H1 (cell line): ENCODE measurements at regions not wholly inside any gene's neighbourhood (a gene's known extent, or its start where the extent isn't known, plus 50 kb on each side); places are given as distances from the start of the nearest gene placed in this dataset.

Experiments
- CTCF ChIA-PET: fragments of 300-600 bp; sonication (Branson Sonifier 250); formaldehyde crosslinking; loops from one replicate; lab custom pipeline; 2021; ENCODE audit not compliant: partially characterized antibody; lab: Charles Lee
- POLR2A ChIA-PET: fragments of 300-600 bp; sonication (Branson Sonifier 250); formaldehyde crosslinking; loops from one replicate; lab custom pipeline; 2021; ENCODE audit warnings: inconsistent platforms; ENCODE audit not compliant: partially characterized antibody; lab: Charles Lee
- DNase-seq, 2 experiments: peaks; one replicate each; pipeline versions ENCODE4 v3.0.0 to v3.0.0-alpha.2; 2010 to 2022; ENCODE audit warnings: low spot score in 2 of 2, low read depth in 1 of 2, mixed read lengths in 1 of 2
- FAIRE-seq: peaks from 2 replicates; lab custom pipeline; 2011; peaks lifted over from hg19 to GRCh38; lab: Jason Lieb, UNC
- H2AFZ ChIP-seq: 2 replicates; pipeline ENCODE4 v1.8.1; 2012; ENCODE audit warnings: low read length, inconsistent platforms
- H2AK5ac ChIP-seq: 2 replicates; pipeline ENCODE4 v1.6.1; 2013; ENCODE audit warnings: low read depth, low read length
- H2BK120ac ChIP-seq: replicated peaks from 2 replicates; pipeline ENCODE3; 2013; ENCODE audit warnings: low read depth, low read length, inconsistent platforms
- H2BK12ac ChIP-seq: 2 replicates; pipeline ENCODE4 v1.6.1; 2013; ENCODE audit warnings: low read depth, low read length
- H2BK15ac ChIP-seq: 2 replicates; pipeline ENCODE4 v1.6.1; 2013; ENCODE audit warnings: low read length
- H2BK20ac ChIP-seq: 2 replicates; pipeline ENCODE4 v1.6.1; 2013; ENCODE audit warnings: low read length
- H2BK5ac ChIP-seq: 2 replicates; pipeline ENCODE4 v1.6.1; 2013; ENCODE audit warnings: low read depth, low read length
- H3K14ac ChIP-seq: 2 replicates; pipeline ENCODE4 v1.6.1; 2013; ENCODE audit warnings: inconsistent platforms; ENCODE audit not compliant: insufficient read length
- H3K18ac ChIP-seq: 2 replicates; pipeline ENCODE4 v1.6.1; 2013; ENCODE audit warnings: low read length; ENCODE audit errors: extremely low read depth
- H3K23ac ChIP-seq: 2 replicates; pipeline ENCODE4 v1.6.1; 2013; ENCODE audit warnings: inconsistent platforms; ENCODE audit not compliant: insufficient read length
- H3K23me2 ChIP-seq: 2 replicates; pipeline ENCODE4 v1.6.1; 2013; ENCODE audit warnings: low read depth, low read length
- H3K27ac ChIP-seq: 2 replicates; pipeline ENCODE4 v1.6.1; 2011; ENCODE audit warnings: low read depth, low read length, inconsistent platforms
- H3K27me3 ChIP-seq, 4 experiments: replicated peaks in 1 of 4; 1 replicate in 1 of 4; 2 replicates in 3 of 4; pipeline versions ENCODE4 v1.6.1 to v1.8.1; 2011 to 2013; ENCODE audit warnings: low read length in 3 of 4, mild to moderate bottlenecking in 3 of 4, inconsistent platforms in 2 of 4, mixed read lengths in 2 of 4, moderate library complexity in 1 of 4; ENCODE audit not compliant: control insufficient read depth in 3 of 4, insufficient read depth in 3 of 4; ENCODE audit errors: extremely low read depth in 1 of 4
- H3K36me3 ChIP-seq, 4 experiments: 2 replicates each; pipeline versions ENCODE4 v1.6.1 to v1.8.1; 2011 to 2013; ENCODE audit warnings: mild to moderate bottlenecking in 4 of 4, low read length in 3 of 4, moderate library complexity in 2 of 4, control low read depth in 1 of 4, inconsistent platforms in 1 of 4; ENCODE audit not compliant: insufficient read depth in 4 of 4, control insufficient read depth in 2 of 4
- H3K4ac ChIP-seq: replicated peaks from 2 replicates; pipeline ENCODE3; 2013; ENCODE audit warnings: low read length, low read depth, mixed read lengths, inconsistent platforms; ENCODE audit not compliant: insufficient read length
- H3K4me1 ChIP-seq, 4 experiments: replicated peaks in 1 of 4; 1 replicate in 1 of 4; 2 replicates in 3 of 4; pipeline versions ENCODE4 v1.6.1 to v1.8.1; 2011 to 2013; ENCODE audit warnings: low read length in 3 of 4, inconsistent platforms in 2 of 4, mixed read lengths in 1 of 4; ENCODE audit not compliant: insufficient read depth in 4 of 4, control insufficient read depth in 3 of 4
- H3K4me2 ChIP-seq, 2 experiments: 2 replicates each; pipeline versions ENCODE4 v1.6.1 to v1.8.1; 2011 to 2013; ENCODE audit warnings: low read depth in 2 of 2, low read length in 2 of 2, control low read depth in 1 of 2, inconsistent platforms in 1 of 2, mild to moderate bottlenecking in 1 of 2; ENCODE audit not compliant: insufficient read depth in 1 of 2
- H3K4me3 ChIP-seq, 4 experiments: fragments of 200-600, 300-600 bp in 1 of 4; sonication (generic), shearing (Covaris generic), sonication (Bioruptor Twin) in 1 of 4; 2 replicates each; pipeline versions ENCODE4 v1.5.1 to v1.8.1; 2011 to 2016; ENCODE audit warnings: low read length in 4 of 4, low read depth in 3 of 4, control low read depth in 2 of 4, inconsistent platforms in 2 of 4, mild to moderate bottlenecking in 2 of 4, mixed read lengths in 1 of 4, moderate library complexity in 1 of 4; ENCODE audit not compliant: insufficient read depth in 2 of 4; ENCODE audit errors: extremely low read depth in 1 of 4
- H3K56ac ChIP-seq: replicated peaks from 2 replicates; pipeline ENCODE3; 2013; ENCODE audit warnings: low read depth, mild to moderate bottlenecking, mixed read lengths, low read length, inconsistent platforms; ENCODE audit not compliant: insufficient read length
- H3K79me1 ChIP-seq: 2 replicates; pipeline ENCODE4 v1.6.1; 2013; ENCODE audit warnings: low read depth, low read length, control low read depth
- H3K79me2 ChIP-seq, 2 experiments: 2 replicates each; pipeline versions ENCODE4 v1.6.1 to v1.8.1; 2012 to 2013; ENCODE audit warnings: low read length in 2 of 2, mild to moderate bottlenecking in 2 of 2, inconsistent platforms in 1 of 2; ENCODE audit not compliant: insufficient read depth in 2 of 2, control insufficient read depth in 1 of 2
- H3K9ac ChIP-seq, 4 experiments: replicated peaks in 1 of 4; 1 replicate in 1 of 4; 2 replicates in 3 of 4; pipeline versions ENCODE4 v1.6.1 to v1.8.1; 2011 to 2013; ENCODE audit warnings: low read depth in 3 of 4, low read length in 3 of 4, control low read depth in 2 of 4, mild to moderate bottlenecking in 2 of 4, moderate library complexity in 2 of 4, inconsistent platforms in 1 of 4; ENCODE audit errors: extremely low read depth in 1 of 4
- H3K9me3 ChIP-seq, 2 experiments: 2 replicates each; pipeline versions ENCODE4 v1.6.1 to v1.8.1; 2012 to 2013; ENCODE audit warnings: mild to moderate bottlenecking in 2 of 2, moderate library complexity in 2 of 2, control low read depth in 1 of 2, inconsistent platforms in 1 of 2, low read depth in 1 of 2, low read length in 1 of 2, mixed read lengths in 1 of 2; ENCODE audit not compliant: insufficient read depth in 2 of 2
- H4K20me1 ChIP-seq, 2 experiments: replicated peaks in 1 of 2; 2 replicates each; pipeline versions ENCODE3 to v1.8.1; 2011 to 2013; ENCODE audit warnings: inconsistent platforms in 2 of 2, low read length in 2 of 2, mild to moderate bottlenecking in 1 of 2; ENCODE audit not compliant: insufficient read depth in 2 of 2, control insufficient read depth in 1 of 2
- H4K5ac ChIP-seq: 2 replicates; pipeline ENCODE4 v1.6.1; 2013; ENCODE audit warnings: low read length, low read depth, mixed read lengths, inconsistent platforms; ENCODE audit not compliant: insufficient read length
- H4K8ac ChIP-seq: 2 replicates; pipeline ENCODE4 v1.8.0; 2013; ENCODE audit warnings: mild to moderate bottlenecking, moderate library complexity, low read length, inconsistent platforms; ENCODE audit not compliant: insufficient read depth; ENCODE audit errors: extremely low read depth
- H4K91ac ChIP-seq: replicated peaks from 2 replicates; pipeline ENCODE3; 2013; ENCODE audit warnings: low read length, mixed read lengths, inconsistent platforms; ENCODE audit not compliant: insufficient read length
- ATF3 ChIP-seq: IDR thresholded peaks from 2 replicates; pipeline ENCODE4 v1.6.1; 2011; ENCODE audit warnings: low read depth, mild to moderate bottlenecking, low read length; ENCODE audit not compliant: insufficient read depth
- CEBPB ChIP-seq: IDR thresholded peaks from 2 replicates; pipeline ENCODE4 v1.6.1; 2012; ENCODE audit warnings: low read depth, low read length
- CREB1 ChIP-seq: IDR thresholded peaks from 2 replicates; pipeline ENCODE4 v1.6.1; 2012; ENCODE audit warnings: inconsistent platforms
- EZH2 ChIP-seq: fragments of 200-600 bp; sonication (generic); IDR thresholded peaks from 2 replicates; pipeline ENCODE4 v1.7.1; 2012; ENCODE audit warnings: low read depth, mild to moderate bottlenecking, moderate library complexity, low read length, inconsistent platforms; ENCODE audit not compliant: severe bottlenecking
- RAD21 ChIP-seq, 2 experiments: IDR thresholded peaks in 1 of 2; conservative IDR thresholded peaks in 1 of 2; 2 replicates each; pipeline ENCODE4 v1.6.1; 2011; ENCODE audit warnings: low read depth in 2 of 2, low read length in 2 of 2, improper control_type of control experiment in 1 of 2, inconsistent platforms in 1 of 2, mild to moderate bottlenecking in 1 of 2, moderate library complexity in 1 of 2
- RXRA ChIP-seq: IDR thresholded peaks from 2 replicates; pipeline ENCODE4 v1.6.1; 2011; ENCODE audit warnings: low read depth, mild to moderate bottlenecking, low read length, moderate library complexity; ENCODE audit not compliant: insufficient read depth
- WGBS, 2 experiments: shearing (Covaris generic) in 1 of 2; methylation state at CpG; one replicate each; pipeline versions ENCODE4 v1.1.6 to v1.1.7; 2013 to 2015; ENCODE audit warnings: low lambda C conversion rate in 2 of 2, mixed read lengths in 2 of 2, inconsistent platforms in 1 of 2, low coverage in 1 of 2, missing lambda C conversion rate in 1 of 2; ENCODE audit not compliant: insufficient replicate concordance in 2 of 2, insufficient coverage in 1 of 2, insufficient read length in 1 of 2; ENCODE audit errors: extremely low coverage in 1 of 2, missing lambda C conversion rate in 1 of 2; 5-methylcytosine and 5-hydroxymethylcytosine counted together

GRCh38 chr4:183834252-183834651 lies 70.9 kb upstream of the STOX2 start:
- Histone ChIP-seq H3K4me1 (no peaks in the 10 kb centered on the region), H4K5ac (no peak overlapping the region), H3K27me3 (no peaks in the 10 kb centered on the region), H2BK20ac (no peak overlapping the region), H3K79me2 (no peaks in the 10 kb centered on the region), H3K27ac (no peak overlapping the region), H3K14ac (no peak overlapping the region), H4K91ac (no peak overlapping the region), H2AK5ac (no peak overlapping the region), H3K9ac (no peak overlapping the region), H2BK5ac (no peak overlapping the region), H3K23ac (no peak overlapping the region), H3K4me2 (no peak overlapping the region), H3K4ac (no peak overlapping the region), H4K8ac (no peak overlapping the region), H3K56ac (no peak overlapping the region), H3K9me3 (no peaks in the 10 kb centered on the region), H2BK12ac (no peak overlapping the region), H2BK15ac (no peak overlapping the region), H3K79me1 (no peaks in the 10 kb centered on the region), H4K20me1 (no peaks in the 10 kb centered on the region), H3K18ac (no peak overlapping the region), H3K4me3 (no peak overlapping the region), H2BK120ac (no peak overlapping the region), H3K36me3 (no peaks in the 10 kb centered on the region), H2AFZ (no peak overlapping the region), H3K23me2 (no peaks in the 10 kb centered on the region)
- DNase-seq: no peak
- TF ChIP-seq CREB1 (no peak), EZH2 (no peak), RAD21 (IDR thresholded peaks at IDR 0.05 in 1 of 2, conservative IDR thresholded peaks at IDR 0.05 in 1 of 2; ENCODE audit: low read depth in 2 of 2, low read length in 2 of 2) (no peak), ATF3 (no peak), CEBPB (no peak), RXRA (no peak)
- WGBS, 2 experiments: 81% methylated on average over 9 of the region's 9 CpGs; no CpG with 5 or more reads in 1 of the 2 experiments
- FAIRE-seq: no peak
- ChIA-PET CTCF (interaction anchor here (0.9 to 1.5 kb wide), 4 partner anchors 14 to 333 kb away, joined by 3 to 6 read pairs (median 4); no protein-coding TSS in a partner anchor), POLR2A (no interaction called here)
